Endothelial cell (in vitro differentiated cells): ENCODE measurements at regions not wholly inside any gene's neighbourhood (a gene's known extent, or its start where the extent isn't known, plus 50 kb on each side); places are given as distances from the start of the nearest gene placed in this dataset.

Experiments
- DNase-seq: peaks from one replicate; pipeline ENCODE4 v3.0.0; 2021; ENCODE audit warnings: low spot score
- H3K27ac Mint-ChIP-seq: one replicate; pipeline ENCODE4 v1.8.0; 2021; ENCODE audit warnings: mixed read lengths, inconsistent platforms; ENCODE audit not compliant: unreplicated experiment
- H3K27me3 Mint-ChIP-seq: one replicate; pipeline ENCODE4 v1.8.0; 2021; ENCODE audit warnings: mild to moderate bottlenecking, moderate library complexity, mixed read lengths, inconsistent platforms; ENCODE audit not compliant: unreplicated experiment
- H3K36me3 Mint-ChIP-seq: one replicate; pipeline ENCODE4 v1.8.0; 2021; ENCODE audit warnings: mild to moderate bottlenecking, low read depth, mixed read lengths, inconsistent platforms; ENCODE audit not compliant: unreplicated experiment
- H3K4me1 Mint-ChIP-seq: one replicate; pipeline ENCODE4 v1.8.0; 2021; ENCODE audit warnings: mild to moderate bottlenecking, mixed read lengths, inconsistent platforms; ENCODE audit not compliant: unreplicated experiment
- H3K4me3 Mint-ChIP-seq: one replicate; pipeline ENCODE4 v1.8.0; 2021; ENCODE audit warnings: mild to moderate bottlenecking, mixed read lengths, inconsistent platforms; ENCODE audit not compliant: unreplicated experiment
- H3K9me3 Mint-ChIP-seq: one replicate; pipeline ENCODE4 v1.8.0; 2021; ENCODE audit warnings: mixed read lengths, inconsistent platforms; ENCODE audit not compliant: unreplicated experiment
- CTCF ChIP-seq: fragments of 200-600 bp; sonication (generic); IDR thresholded peaks from one replicate; pipeline ENCODE4 v1.5.0; 2021; ENCODE audit warnings: antibody characterized with exemption; ENCODE audit not compliant: unreplicated experiment

GRCh38 chr12:107449891-107450290 is 235.7 kb upstream of the PWP1 start:
- no peak for DNase-seq
- Mint-ChIP-seq H3K27me3 (peaks cover 5% of the 10 kb centered on the region), H3K4me3 (no peak overlapping the region), H3K27ac (no peak overlapping the region), H3K9me3 (no peaks in the 10 kb centered on the region), H3K36me3 (peaks cover 3% of the 10 kb centered on the region), H3K4me1 (no peaks in the 10 kb centered on the region)
- no peak for TF ChIP-seq CTCF

- peaks cover 5% of the 10 kb centered on the region for H3K27me3 Mint-ChIP-seq
- no peaks in the 10 kb centered on the region for H3K9me3 Mint-ChIP-seq
- H3K4me3 Mint-ChIP-seq = no peak overlapping the region
- no peaks in the 10 kb centered on the region for H3K4me1 Mint-ChIP-seq
- no peak for TF ChIP-seq CTCF
- no peak overlapping the region for H3K27ac Mint-ChIP-seq
- DNase-seq = no peak
- peaks cover 3% of the 10 kb centered on the region for H3K36me3 Mint-ChIP-seq
Measured at GRCh38 chr12:107450541-107450940, 235.1 kb upstream of the PWP1 start.

DNA sequence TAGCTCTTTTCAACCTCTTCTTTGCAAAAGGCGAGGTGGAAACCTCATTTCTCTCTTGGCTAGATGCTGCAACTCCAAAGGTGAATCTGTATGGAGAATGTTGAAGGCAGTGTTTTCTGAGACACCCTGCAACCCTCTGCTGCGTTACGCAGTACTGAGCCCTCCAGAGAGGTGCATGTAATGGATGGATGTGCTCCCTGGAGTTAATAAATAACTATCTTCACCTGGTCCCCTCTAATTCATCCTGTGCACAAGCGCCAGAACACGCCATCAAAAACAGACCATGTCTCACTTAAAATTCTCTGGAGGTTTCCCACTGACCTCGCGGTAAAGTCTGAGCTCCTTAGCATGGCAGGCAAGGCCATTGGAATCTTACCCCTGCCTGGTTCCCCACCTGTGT is 234.4 kb upstream of the PWP1 start:
- peaks cover 3% of the 10 kb centered on the region for H3K36me3 Mint-ChIP-seq

GRCh38 chr12:107454109-107454830 is 231.3 kb upstream of the PWP1 start:
- no peaks in the 10 kb centered on the region for H3K4me1 Mint-ChIP-seq
- H3K27ac Mint-ChIP-seq = no peak overlapping the region
- DNase-seq = no peak
- no peaks in the 10 kb centered on the region for H3K9me3 Mint-ChIP-seq
- H3K4me3 Mint-ChIP-seq = no peak overlapping the region
- peaks cover 5% of the 10 kb centered on the region for H3K27me3 Mint-ChIP-seq
- peaks cover 3% of the 10 kb centered on the region for H3K36me3 Mint-ChIP-seq
- no peak for TF ChIP-seq CTCF

More for the DNA sequence above, 234.4 kb upstream of the PWP1 start:
- no peak overlapping the region for H3K27ac Mint-ChIP-seq
- peaks cover 5% of the 10 kb centered on the region for H3K27me3 Mint-ChIP-seq
- DNase-seq = no peak
- H3K4me3 Mint-ChIP-seq = no peak overlapping the region
- no peaks in the 10 kb centered on the region for H3K4me1 Mint-ChIP-seq
- no peak for TF ChIP-seq CTCF
- no peaks in the 10 kb centered on the region for H3K9me3 Mint-ChIP-seq

GRCh38 chr12:107457362-107457935 is 228.2 kb upstream of the PWP1 start:
- Mint-ChIP-seq H3K4me3 (no peak overlapping the region), H3K36me3 (peaks cover 3% of the 10 kb centered on the region), H3K9me3 (no peaks in the 10 kb centered on the region), H3K4me1 (no peaks in the 10 kb centered on the region), H3K27me3 (no peaks in the 10 kb centered on the region), H3K27ac (no peak overlapping the region)
- TF ChIP-seq CTCF = no peak
- no peak for DNase-seq
